ENCODE measurements at regions not wholly inside any gene's neighbourhood (a gene's known extent, or its start where the extent isn't known, plus 50 kb on each side); places are given as distances from the start of the nearest gene placed in this dataset.

GRCh38 chr10:70980687-70981086 lies 92.3 kb upstream of the PCBD1 start:
- Histone ChIP-seq H3K4me3 (no peak overlapping the region), H3K27ac (replicated peaks in 1 of 4) (no peak overlapping the region), H3K4me1 (no peaks in the 10 kb centered on the region), H3K9me3 (no peaks in the 10 kb centered on the region), H3K36me3 (no peaks in the 10 kb centered on the region), H3K27me3 (peaks cover 0 to 5% (median 0%) of the 10 kb centered on the region in 4 donors)
- WGBS: 89% methylated on average over 2 of the region's 2 CpGs
- intact Hi-C loops (cut with DNase I): no loop called here
- DNase-seq (ENCODE audit: extremely low spot score): no peak
- TF ChIP-seq CTCF (IDR thresholded peaks at IDR 0.05): no peak
- no peak for TF ChIP-seq EP300 (IDR thresholded peaks at IDR 0.05)
- TF ChIP-seq POLR2AphosphoS5 (IDR thresholded peaks at IDR 0.05): no peak

GRCh38 chr10:70981171-70981836 lies 92.9 kb upstream of the PCBD1 start:
- peaks cover 0 to 5% (median 0%) of the 10 kb centered on the region in 4 donors for H3K27me3 ChIP-seq
- H3K4me3 ChIP-seq: no peak overlapping the region
- intact Hi-C loops (cut with DNase I): no loop called here
- no peak overlapping the region for H3K27ac ChIP-seq (replicated peaks in 1 of 4)
- no peaks in the 10 kb centered on the region for H3K9me3 ChIP-seq
- 90% methylated on average over 6 of the region's 7 CpGs for WGBS
- H3K36me3 ChIP-seq: no peaks in the 10 kb centered on the region
- no peak for DNase-seq (ENCODE audit: extremely low spot score)
- no peak for TF ChIP-seq POLR2AphosphoS5 (IDR thresholded peaks at IDR 0.05)
- TF ChIP-seq EP300 (IDR thresholded peaks at IDR 0.05): no peak
- no peak for TF ChIP-seq POLR2A (IDR thresholded peaks at IDR 0.05; ENCODE audit: low read depth)
- TF ChIP-seq CTCF (IDR thresholded peaks at IDR 0.05): no peak
- H3K4me1 ChIP-seq: no peaks in the 10 kb centered on the region

GRCh38 chr10:70981936-70982335 lies 93.6 kb upstream of the PCBD1 start:
- intact Hi-C loops (cut with DNase I): no loop called here
- 88% methylated on average over 6 of the region's 6 CpGs for WGBS

GRCh38 chr10:70982443-70982842 lies 94.1 kb upstream of the PCBD1 start:
- Histone ChIP-seq H3K4me3 (no peak overlapping the region), H3K4me1 (no peaks in the 10 kb centered on the region), H3K27me3 (peaks cover 0 to 5% (median 0%) of the 10 kb centered on the region in 4 donors), H3K27ac (replicated peaks in 1 of 4) (no peak overlapping the region), H3K36me3 (no peaks in the 10 kb centered on the region), H3K9me3 (no peaks in the 10 kb centered on the region)
- TF ChIP-seq POLR2AphosphoS5 (IDR thresholded peaks at IDR 0.05): no peak
- TF ChIP-seq POLR2A (IDR thresholded peaks at IDR 0.05; ENCODE audit: low read depth): no peak
- no peak for TF ChIP-seq CTCF (IDR thresholded peaks at IDR 0.05)
- no peak for TF ChIP-seq EP300 (IDR thresholded peaks at IDR 0.05)
- WGBS: 80% methylated on average over 3 of the region's 3 CpGs
- intact Hi-C loops (cut with DNase I): no loop called here
- DNase-seq (ENCODE audit: extremely low spot score): no peak

More at GRCh38 chr10:70981936-70982335, 93.6 kb upstream of the PCBD1 start:
- DNase-seq (ENCODE audit: extremely low spot score): no peak
- no peak for TF ChIP-seq EP300 (IDR thresholded peaks at IDR 0.05)
- TF ChIP-seq CTCF (IDR thresholded peaks at IDR 0.05): no peak
- no peak for TF ChIP-seq POLR2A (IDR thresholded peaks at IDR 0.05; ENCODE audit: low read depth)
- TF ChIP-seq POLR2AphosphoS5 (IDR thresholded peaks at IDR 0.05): no peak
- Histone ChIP-seq H3K27ac (replicated peaks in 1 of 4) (no peak overlapping the region), H3K4me1 (no peaks in the 10 kb centered on the region), H3K27me3 (peaks cover 0 to 5% (median 0%) of the 10 kb centered on the region in 4 donors), H3K36me3 (no peaks in the 10 kb centered on the region), H3K4me3 (no peak overlapping the region), H3K9me3 (no peaks in the 10 kb centered on the region)
